ENCODE measurements at regions not wholly inside any gene's neighbourhood (a gene's known extent, or its start where the extent isn't known, plus 50 kb on each side); places are given as distances from the start of the nearest gene placed in this dataset.
A peak's percentile ranks its signal among the peaks of the same experiment; 100 is the strongest.

DNA sequence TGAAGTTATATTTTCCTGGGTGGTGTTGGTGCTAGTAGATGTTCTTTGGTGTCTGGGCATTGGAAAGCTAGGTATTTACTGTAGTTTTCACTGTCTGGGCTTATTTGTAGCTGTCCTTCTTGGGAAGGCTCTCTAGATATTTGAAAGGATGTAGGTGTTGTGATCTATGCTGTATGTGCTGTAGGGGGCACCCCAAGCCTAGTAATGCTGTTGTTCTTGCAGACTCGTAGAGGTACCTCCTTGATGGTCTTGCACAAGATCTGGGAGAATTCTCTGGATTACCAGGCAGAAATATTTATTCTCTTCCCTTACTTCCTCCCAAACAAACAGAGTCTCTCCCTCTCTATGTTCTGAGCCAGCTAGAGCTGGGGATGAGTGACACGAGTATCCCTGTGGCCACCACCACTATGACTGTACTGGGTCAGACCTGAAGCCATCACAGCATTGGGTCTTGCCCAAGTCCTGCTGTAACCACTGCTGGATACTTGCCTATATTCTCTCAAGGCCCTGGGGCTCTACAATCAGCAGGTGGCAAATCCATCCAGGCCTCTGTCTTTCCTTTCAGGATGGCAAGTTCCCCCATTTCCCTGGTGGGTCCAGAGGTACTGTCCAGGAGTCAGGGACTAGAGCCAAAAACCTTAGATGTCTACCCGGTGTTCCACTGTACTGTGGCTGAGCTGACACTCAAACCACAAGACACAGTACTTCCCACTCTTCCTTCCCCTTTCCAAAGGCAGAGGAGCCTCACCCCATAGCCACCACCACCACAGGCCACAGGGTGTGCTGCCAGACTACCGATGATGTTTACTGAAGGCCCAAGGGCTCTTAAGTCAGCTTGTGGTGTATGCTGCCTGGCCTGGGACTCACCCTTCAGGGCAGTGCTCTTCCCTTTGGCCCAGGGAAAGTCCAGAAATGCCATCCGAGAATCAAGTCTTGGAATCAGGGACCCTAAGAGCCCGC is 195.2 kb upstream of the DPPA4 start:
- Histone ChIP-seq H3K9me3 (no peaks in the 10 kb centered on the region), H3K4me3 (no peak overlapping the region), H3K4me1 (no peaks in the 10 kb centered on the region), H3K27me3 (no peaks in the 10 kb centered on the region), H3K27ac (no peak overlapping the region), H3K36me3 (no peaks in the 10 kb centered on the region)
- TF ChIP-seq CTCF (IDR thresholded peaks at IDR 0.05) (peak in 3 of 6 experiments; percentile 29 to 36 (median 35)), POLR2A (IDR thresholded peaks at IDR 0.05) (no peak)
- DNase-seq: peak in 1 of 3 donors; percentile 54

GRCh38 chr3:109545746-109546145 is 208.4 kb upstream of the DPPA4 start:
- DNase-seq: no peak
- H3K4me3 ChIP-seq: no peak overlapping the region
- TF ChIP-seq POLR2A (IDR thresholded peaks at IDR 0.05): no peak
- TF ChIP-seq CTCF (IDR thresholded peaks at IDR 0.05): no peak
- no peaks in the 10 kb centered on the region for H3K9me3 ChIP-seq
- no peaks in the 10 kb centered on the region for H3K36me3 ChIP-seq
- no peaks in the 10 kb centered on the region for H3K27me3 ChIP-seq
- no peak overlapping the region for H3K27ac ChIP-seq
- H3K4me1 ChIP-seq: no peaks in the 10 kb centered on the region

- Histone ChIP-seq H3K4me1 (no peaks in the 10 kb centered on the region), H3K9me3 (no peaks in the 10 kb centered on the region), H3K4me3 (no peak overlapping the region), H3K36me3 (no peaks in the 10 kb centered on the region), H3K27me3 (no peaks in the 10 kb centered on the region), H3K27ac (no peak overlapping the region)
- DNase-seq: no peak
- TF ChIP-seq CTCF (IDR thresholded peaks at IDR 0.05) (no peak), POLR2A (IDR thresholded peaks at IDR 0.05) (no peak)
Observed at GRCh38 chr3:109548192-109548938, 211.0 kb upstream of the DPPA4 start.

GRCh38 chr3:109553591-109554371 is 216.4 kb upstream of the DPPA4 start:
- no peaks in the 10 kb centered on the region for H3K36me3 ChIP-seq
- TF ChIP-seq CTCF (IDR thresholded peaks at IDR 0.05): no peak
- TF ChIP-seq POLR2A (IDR thresholded peaks at IDR 0.05): no peak

DNA sequence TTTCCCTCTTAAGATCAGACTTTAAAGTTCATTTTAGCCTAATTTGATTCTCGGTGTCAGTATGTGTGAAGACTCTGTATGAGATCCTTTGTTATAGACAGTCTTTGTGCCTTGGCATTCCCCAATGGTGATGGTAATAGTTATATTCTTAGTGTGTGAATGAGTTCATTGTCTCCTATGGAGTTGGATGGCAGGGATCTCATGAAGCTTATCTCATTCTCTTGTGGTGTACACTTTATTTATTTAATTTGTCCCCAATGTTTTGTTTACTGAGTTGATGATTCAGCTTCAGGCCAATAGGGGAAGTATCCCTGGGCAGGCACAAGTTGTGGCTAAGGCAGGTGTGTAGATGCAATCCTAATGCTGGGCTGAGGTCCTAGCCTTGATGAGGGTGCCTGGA is 222.0 kb upstream of the DPPA4 start:
- Histone ChIP-seq H3K4me3 (no peak overlapping the region), H3K27ac (no peak overlapping the region), H3K36me3 (no peaks in the 10 kb centered on the region), H3K9me3 (no peaks in the 10 kb centered on the region), H3K27me3 (no peaks in the 10 kb centered on the region), H3K4me1 (no peaks in the 10 kb centered on the region)
- TF ChIP-seq CTCF (IDR thresholded peaks at IDR 0.05): no peak
- TF ChIP-seq POLR2A (IDR thresholded peaks at IDR 0.05): no peak
- no peak for DNase-seq

More at GRCh38 chr3:109553591-109554371, 216.4 kb upstream of the DPPA4 start:
- Histone ChIP-seq H3K4me3 (no peak overlapping the region), H3K27ac (no peak overlapping the region), H3K27me3 (no peaks in the 10 kb centered on the region), H3K9me3 (no peaks in the 10 kb centered on the region), H3K4me1 (no peaks in the 10 kb centered on the region)
- DNase-seq: no peak

All from Peyer's patch (tissue), 4 donors.